ENCODE measurements at regions not wholly inside any gene's neighbourhood (a gene's known extent, or its start where the extent isn't known, plus 50 kb on each side); places are given as distances from the start of the nearest gene placed in this dataset.

- TF ChIP-seq CTCF (conservative IDR thresholded peaks at IDR 0.05 in 1 of 2, IDR thresholded peaks at IDR 0.05 in 1 of 2; ENCODE audit: extremely low read depth in 1 of 2, insufficient read depth in 1 of 2, low read depth in 1 of 2, low read length in 2 of 2) (no peak), EZH2 (IDR thresholded peaks at IDR 0.05; ENCODE audit: borderline replicate concordance, low read length) (no peak)
Measured at GRCh38 chr9:111094433-111094924, 56.2 kb upstream of the LPAR1 start.

All from mammary epithelial cell (primary cell).